AG08396 (cell line): ENCODE measurements at regions not wholly inside any gene's neighbourhood (a gene's known extent, or its start where the extent isn't known, plus 50 kb on each side); places are given as distances from the start of the nearest gene placed in this dataset.
"Not testable (repeated sequence)": the region's sequence is repeated elsewhere in the genome, so short reads cannot be mapped to it uniquely, and the experiment has no call there.

Source experiments
- DNase-seq: peaks from one replicate; pipeline ENCODE4 v3.0.0; 2012; ENCODE audit warnings: low spot score, mixed read lengths

DNA sequence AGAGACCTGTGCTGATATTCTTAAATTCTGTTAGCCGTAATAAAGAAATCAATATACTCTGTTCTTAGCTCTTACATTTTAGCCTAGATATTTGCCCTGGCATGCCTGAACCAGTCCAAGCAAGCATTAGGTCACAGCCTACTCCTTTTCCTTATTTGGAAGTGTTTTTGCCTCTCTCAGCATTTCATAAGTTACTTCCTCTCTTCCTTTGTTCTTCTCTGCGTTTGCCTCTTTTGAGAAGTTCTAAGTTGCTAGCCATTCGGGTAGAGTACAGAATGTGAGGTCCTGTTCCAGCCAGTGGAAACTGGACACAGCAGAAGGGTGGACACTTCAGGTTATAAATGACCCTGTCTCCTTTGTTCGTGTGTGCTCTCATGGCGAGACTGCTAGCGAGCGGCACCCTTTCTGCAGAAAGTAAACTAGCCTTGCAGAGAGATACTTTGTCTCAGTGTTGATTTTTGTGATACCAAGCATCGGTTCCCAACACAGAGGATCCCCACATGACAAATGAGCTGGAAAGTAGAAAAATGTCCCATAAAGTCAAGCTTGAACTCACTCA is 75.0 kb upstream of the FAM153A start:
- not testable (repeated sequence) for DNase-seq

DNA sequence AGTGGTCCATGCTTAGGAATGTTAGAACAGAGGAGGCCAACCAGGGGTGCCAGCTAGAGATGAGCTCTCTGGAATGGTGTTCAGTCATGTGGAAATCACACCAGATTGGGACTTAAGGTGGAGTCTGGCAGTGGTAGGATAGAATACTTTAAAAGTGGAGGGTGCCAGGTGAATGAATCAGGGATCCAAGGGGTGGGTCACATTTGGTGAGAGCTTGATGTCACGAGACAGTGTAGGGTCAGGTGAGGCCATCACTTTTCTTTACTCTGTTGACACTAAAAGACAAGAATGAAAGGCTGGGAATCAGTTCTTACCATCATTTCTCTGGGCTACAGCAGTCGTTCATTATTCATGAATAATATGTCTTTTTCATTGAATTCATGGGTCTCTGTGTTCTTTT is 73.8 kb upstream of the FAM153A start:
- DNase-seq: not testable (repeated sequence)

DNA sequence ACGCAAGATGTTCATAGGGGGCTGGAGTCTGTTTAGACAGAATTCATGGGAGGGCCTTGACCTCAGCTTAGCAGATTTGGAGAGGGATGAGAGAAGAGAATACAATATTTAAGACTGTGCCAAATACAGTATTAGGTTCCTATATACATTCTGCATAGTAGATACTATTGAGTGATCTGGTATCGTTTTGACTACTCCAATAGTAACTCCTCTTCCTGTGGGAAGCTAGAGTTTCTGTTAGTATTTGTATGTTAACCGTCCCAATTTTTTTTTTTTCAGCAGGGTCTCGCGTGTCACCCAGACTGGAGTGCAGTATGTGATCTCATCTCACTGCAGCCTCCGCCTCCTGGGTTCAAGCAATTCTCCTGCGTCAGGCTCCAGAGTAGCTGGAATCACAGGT is 65.2 kb upstream of the FAM153A start:
- DNase-seq: not testable (repeated sequence)

DNA sequence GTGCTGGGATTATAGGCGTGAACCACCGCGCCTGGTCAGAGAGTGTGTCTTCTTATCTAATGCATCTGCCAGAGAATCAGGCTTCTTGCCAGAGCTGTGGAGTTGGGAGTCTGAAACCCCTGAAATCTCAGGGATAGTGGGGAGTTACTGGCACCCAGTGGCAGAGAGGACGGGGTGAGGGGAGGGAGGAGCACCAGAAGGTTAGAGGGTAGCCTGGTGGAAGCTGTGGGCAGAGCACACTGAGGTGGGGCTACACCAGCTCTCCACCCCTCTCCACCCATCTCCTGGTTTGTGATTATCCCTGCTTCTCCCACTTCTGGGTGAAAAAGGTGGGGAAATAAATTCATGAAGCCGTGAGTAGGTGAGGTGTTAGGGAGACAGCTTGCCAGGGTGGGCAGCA is 63.9 kb upstream of the FAM153A start:
- DNase-seq: not testable (repeated sequence)

DNA sequence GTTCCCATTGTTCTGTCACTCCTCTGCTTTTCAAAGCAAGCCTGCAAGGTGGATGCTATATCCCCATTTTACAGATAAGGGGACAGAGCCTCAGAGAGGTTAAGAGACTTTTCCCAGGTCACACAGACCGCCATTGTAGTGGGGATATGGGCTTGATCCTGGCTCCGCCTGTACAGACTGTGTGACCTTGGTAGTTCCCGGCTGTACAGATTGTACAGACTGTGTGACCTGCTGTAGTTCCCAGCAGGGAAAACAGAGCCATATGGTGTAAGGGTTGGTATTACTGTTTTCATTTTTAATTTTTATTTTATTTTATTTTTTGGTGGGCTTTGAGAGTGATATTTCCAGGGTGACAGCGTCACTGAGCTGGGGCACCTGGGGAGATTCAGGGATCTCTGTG is 63.2 kb upstream of the FAM153A start:
- DNase-seq: not testable (repeated sequence)

DNA sequence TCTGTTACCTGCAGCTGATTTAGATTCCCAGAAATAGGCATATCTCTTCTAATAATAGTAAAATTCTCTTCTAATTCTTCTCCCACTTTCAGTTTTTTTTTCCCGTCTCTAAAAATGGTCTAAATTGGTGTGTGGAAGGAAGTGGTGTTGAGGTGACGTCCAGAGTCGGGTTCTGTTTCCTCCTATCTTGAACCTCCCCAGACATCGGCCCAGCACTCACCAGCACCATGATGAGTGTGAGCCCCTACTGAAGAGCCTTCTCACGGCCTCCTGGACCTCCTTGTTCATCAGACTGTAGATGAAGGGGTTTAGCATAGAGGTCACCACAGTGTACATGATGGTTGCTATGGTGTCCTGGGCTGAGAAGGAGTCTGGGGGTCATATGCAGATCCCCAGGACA is 53.5 kb upstream of the FAM153A start:
- DNase-seq: not testable (repeated sequence)
